NCI-H69 (cell line): ENCODE measurements at regions not wholly inside any gene's neighbourhood (a gene's known extent, or its start where the extent isn't known, plus 50 kb on each side); places are given as distances from the start of the nearest gene placed in this dataset.
A peak's percentile ranks its signal among the peaks of the same experiment; 100 is the strongest.

ENCODE experiments used
- DNase-seq: peaks from one replicate; lab custom pipeline; 2025; lab: John Stamatoyannopoulos, UW

GRCh38 chr12:81022531-81022930 is 55.3 kb upstream of the ACSS3 start:
- no peak for DNase-seq

DNA sequence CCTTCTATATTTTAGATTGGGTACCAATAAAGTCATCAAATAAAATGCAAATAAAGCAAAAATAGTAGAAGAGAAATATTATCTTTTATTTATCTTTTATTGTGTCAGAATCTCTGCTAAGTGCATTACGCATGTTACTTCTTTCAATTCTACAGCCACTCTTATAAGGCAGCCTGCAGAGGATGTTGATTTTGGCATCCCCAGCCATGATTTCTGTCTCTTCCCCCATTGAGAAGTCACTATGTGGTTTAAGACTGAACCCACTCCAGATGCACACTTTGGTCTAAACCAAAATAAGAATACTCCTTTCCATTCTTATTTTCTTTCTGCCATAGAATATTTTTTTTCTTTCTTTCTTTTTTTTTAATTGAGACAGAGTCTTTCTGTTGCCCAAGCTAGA is 56.0 kb upstream of the ACSS3 start:
- DNase-seq: no peak

DNA sequence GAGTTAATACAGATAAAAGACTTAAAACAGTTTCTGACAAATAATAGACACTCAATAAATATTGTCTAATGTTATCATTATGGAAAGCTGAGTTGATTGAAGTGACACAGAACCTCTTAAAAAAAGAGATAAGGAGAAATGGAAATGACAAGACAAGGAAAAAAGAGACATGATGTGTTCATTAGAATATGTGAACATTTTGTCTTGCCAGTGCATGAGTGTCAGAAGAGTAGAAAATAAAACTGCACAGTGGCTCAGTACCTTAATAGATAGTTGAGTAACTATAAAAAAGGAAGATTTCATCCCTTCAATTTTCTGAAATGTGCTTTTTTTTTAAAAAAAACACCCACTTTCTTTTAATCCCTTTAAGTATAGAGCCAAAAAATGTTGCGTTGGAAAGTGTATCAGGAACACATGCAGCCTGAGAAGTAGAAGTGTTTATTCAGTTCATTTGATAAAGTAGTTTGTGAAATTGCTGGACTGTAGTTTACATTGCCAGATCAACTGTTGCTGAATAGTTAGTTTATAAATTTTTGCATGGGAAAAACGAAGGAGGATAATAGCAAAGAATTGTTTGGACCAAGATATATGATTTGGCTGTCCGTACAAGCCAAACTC is 56.6 kb upstream of the ACSS3 start:
- no peak for DNase-seq

GRCh38 chr12:81017792-81018191 is 60.1 kb upstream of the ACSS3 start:
- no peak for DNase-seq

DNA sequence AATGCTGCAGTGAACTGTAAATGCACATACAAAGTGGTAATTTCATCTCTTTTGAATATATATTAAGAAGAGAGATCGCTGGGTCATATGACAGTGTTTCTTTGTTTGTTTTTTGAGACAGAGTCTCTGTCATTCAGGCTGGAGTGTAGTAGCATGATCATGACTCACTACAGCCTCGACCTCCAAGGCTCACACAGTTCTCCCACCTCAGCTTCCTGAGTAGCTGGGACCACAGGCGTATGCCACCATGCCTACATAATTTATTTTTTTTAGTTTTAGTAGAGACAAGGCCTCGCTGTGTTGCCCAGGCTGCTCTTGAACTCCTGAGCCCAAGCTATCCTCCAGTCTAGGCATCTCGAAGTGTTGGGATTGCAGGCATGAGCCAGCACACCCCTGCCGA is 62.4 kb upstream of the ACSS3 start:
- DNase-seq: no peak

GRCh38 chr12:81010641-81011040 is 67.2 kb upstream of the ACSS3 start:
- no peak for DNase-seq

GRCh38 chr12:81005606-81006005 is 67.9 kb upstream of the LIN7A start:
- DNase-seq: peak; percentile 21

DNA sequence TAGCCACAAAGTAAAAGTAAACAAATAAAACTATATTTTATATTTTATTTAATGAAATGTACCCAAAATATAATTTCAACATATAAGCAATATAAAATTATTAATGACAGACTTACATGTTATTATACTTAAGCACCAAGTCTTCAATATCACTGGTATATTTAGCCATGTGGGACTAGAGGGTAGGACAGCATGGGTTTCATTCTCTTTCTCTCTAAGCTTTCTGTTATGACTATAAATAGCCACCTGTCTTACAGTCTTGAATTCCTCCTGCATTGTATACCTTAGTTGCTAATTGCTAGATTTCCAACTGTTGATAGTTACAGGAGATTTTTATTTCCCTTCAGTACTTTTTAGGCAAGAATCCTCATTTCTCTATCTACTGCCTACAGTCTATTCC is 63.1 kb upstream of the LIN7A start:
- no peak for DNase-seq

DNA sequence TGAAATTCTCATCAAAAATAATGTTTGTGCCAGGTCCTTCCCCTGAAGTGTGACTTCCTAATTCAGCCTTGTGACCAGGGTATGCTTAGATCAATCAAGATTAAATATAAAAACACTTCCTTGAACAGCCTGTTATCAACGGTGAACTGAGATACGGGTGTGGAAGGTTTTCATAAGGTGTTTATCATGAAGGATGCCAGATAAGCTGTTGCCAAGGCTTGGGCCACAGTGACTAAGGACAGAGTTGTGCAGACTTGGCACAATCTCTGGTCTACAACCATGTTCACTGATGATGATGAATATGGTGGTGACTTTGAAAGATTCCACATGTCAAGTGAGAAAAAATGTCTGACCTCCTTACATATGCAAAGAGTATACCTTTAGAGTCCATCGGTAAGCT is 51.3 kb upstream of the LIN7A start:
- DNase-seq: no peak
